ENCODE measurements at regions not wholly inside any gene's neighbourhood (a gene's known extent, or its start where the extent isn't known, plus 50 kb on each side); places are given as distances from the start of the nearest gene placed in this dataset.
"Not testable (repeated sequence)": the region's sequence is repeated elsewhere in the genome, so short reads cannot be mapped to it uniquely, and the experiment has no call there.

DNA sequence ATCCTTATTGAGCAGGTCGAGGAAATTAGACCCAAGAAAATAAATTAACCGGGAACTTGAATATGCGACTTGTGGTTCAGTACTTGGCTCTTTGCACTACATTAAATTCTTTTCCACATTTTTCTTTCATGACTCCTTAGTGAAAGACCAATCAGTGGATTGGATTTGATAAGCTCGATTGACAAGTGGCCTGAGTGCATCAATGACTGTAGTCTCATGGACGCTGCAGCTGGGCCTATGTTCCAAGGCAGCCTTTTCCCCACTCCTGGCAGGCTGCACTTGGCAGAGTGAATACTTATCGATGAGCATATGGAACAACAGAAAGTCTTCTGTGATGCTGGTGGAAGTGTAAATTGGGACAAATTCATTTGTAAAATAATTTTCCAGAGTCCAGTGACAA is 210.8 kb upstream of the EXOC2 start:
- no peak for DNase-seq (ENCODE audit: low read depth, low spot score)

DNA sequence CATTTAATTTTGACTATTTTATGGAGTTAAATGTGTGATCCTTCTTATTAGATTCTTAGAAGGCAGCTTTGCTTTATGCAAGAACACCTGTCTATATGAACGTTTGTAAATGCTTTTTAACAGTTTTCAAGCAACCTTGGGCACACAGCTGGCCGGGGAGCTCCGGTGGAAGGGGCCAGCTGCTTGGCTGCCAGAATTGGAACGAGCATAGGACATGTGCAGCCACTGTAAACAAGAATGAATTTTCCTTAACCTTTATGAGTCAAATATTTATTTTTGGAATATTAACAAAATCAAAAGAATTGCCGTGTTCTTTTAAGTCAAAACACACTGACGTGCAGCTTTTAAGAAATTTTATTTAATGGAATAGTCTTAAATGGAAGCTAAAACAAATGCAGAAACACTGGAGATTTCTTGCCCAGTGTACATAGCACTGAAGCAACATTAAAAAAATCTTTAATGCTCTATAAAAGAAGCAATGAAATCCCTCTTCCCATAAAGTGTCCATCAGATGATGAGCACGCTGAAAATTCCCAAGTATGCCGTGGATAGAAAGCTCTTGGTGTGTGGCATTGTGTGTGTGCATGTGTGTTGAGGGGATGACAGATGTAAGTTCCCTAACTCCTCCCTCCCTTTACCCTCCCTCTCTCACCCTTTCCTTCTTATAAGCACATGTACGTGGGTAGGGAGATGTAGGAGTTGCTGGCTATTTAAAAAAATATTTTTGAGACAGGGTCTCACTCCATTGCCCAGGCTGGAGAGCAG is 208.9 kb upstream of the EXOC2 start:
- no peak for DNase-seq (ENCODE audit: low read depth, low spot score)

GRCh38 chr6:900716-901605 is 208.0 kb upstream of the EXOC2 start:
- DNase-seq (ENCODE audit: low read depth, low spot score): no peak

DNA sequence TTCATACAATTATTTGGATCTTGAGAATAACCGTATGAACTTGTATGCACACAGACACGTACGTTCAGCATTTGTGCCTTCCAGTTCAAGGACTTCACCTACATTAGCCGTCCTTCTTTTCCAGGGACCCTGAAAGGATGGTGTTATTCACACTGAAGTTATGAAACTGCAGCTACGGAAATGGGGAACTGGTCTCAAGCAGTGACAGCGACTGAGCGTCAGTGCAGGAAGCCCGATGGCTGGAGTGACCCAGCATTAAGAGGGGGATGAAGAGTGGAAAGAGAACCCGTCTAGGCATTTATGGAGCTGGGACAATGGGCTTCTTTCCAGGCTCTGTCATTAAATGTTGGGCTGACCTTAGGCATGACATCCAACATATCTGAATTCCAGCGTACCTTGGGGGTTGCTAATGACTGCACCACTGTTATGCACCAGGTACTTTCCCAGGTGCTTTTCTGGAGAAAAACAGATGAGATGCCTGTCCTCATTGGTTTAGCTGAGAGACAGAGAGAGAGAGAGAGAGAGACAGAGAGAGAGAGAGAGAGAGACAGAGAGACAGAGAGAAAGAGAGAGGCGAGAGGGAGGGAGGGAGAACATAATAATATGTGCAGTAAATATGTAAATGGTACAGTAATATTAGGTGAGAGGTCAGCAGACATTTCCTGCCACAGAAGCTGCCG is 204.7 kb upstream of the EXOC2 start:
- no peak for DNase-seq (ENCODE audit: low read depth, low spot score)

GRCh38 chr6:894274-894673 is 201.3 kb upstream of the EXOC2 start:
- no peak for DNase-seq (ENCODE audit: low read depth, low spot score)

DNA sequence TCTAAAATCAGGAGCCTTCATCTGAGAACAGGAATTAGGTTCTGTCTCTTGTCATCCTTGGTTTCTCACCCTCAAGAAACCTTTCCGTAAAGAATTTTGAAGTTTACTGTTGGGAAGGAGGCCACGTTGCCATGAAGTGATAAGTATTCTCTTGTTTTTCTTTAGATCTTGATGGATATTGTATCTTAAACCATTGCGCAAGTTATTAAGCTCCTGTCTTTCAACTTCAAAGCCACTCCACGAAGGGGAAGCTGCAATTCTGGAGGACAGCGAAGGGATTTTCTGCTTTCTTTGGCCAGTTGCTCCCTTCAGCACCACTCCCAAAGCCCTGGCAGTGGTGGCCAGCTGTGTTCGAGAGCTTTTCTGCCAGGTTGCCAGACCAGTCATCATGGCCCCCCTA is 198.1 kb upstream of the EXOC2 start:
- DNase-seq (ENCODE audit: low read depth, low spot score): no peak

GRCh38 chr6:890201-890600 is 197.3 kb upstream of the EXOC2 start:
- no peak for DNase-seq (ENCODE audit: low read depth, low spot score)

- DNase-seq (ENCODE audit: low read depth, low spot score): no peak
Measured at GRCh38 chr6:887583-888235, 194.8 kb upstream of the EXOC2 start.

- not testable (repeated sequence) for DNase-seq (ENCODE audit: low read depth, low spot score)
Measured at GRCh38 chr6:886116-886515, 193.2 kb upstream of the EXOC2 start.

- no peak for DNase-seq (ENCODE audit: low read depth, low spot score)
Measured at GRCh38 chr6:885051-885590, 192.2 kb upstream of the EXOC2 start.

DNA sequence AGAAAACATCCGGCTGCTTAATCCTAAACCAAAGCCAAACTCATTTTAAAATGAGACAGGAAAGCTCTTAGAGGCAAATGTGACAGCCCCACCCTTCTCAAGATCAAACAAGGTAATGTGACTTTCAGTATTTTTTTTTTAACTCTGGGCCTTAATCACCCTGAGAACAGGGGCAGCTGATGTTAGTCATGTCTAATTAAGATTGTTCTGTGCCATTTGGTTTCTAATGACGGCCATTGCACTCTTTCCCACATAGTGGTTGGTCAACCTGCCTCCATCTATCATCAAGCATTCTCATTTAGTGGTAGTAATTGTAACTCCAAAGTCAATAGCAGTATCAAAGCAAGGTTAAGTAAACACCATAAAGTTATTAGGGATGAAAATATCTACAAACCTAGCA is 191.6 kb upstream of the EXOC2 start:
- no peak for DNase-seq (ENCODE audit: low read depth, low spot score)

GRCh38 chr6:882084-882598 is 189.2 kb upstream of the EXOC2 start:
- no peak for DNase-seq (ENCODE audit: low read depth, low spot score)

- DNase-seq (ENCODE audit: low read depth, low spot score): no peak
Measured at GRCh38 chr6:878179-878578, 185.2 kb upstream of the EXOC2 start.

GRCh38 chr6:875012-875411 is 182.1 kb upstream of the EXOC2 start:
- no peak for DNase-seq (ENCODE audit: low read depth, low spot score)

- DNase-seq (ENCODE audit: low read depth, low spot score): no peak
Measured at GRCh38 chr6:872570-873125, 179.7 kb upstream of the EXOC2 start.

DNA sequence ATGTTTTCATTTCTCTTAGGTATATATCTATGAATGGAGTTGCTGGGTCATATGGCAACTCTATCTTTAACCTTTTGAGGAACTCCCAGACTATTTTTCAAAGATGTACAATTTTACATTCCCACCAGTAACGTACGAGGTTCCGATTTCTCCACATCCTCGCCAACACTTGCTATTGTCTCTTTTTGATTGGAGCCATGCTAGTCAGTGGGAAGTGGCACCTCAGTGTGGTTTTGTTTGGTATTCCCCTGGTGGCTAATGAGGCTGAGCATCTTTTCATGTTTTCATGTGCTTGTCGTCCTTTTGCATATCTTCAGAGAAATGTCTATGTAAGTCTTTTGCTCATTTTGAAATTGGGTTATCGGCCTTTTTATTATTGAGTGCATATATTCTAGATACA is 178.6 kb upstream of the EXOC2 start:
- DNase-seq (ENCODE audit: low read depth, low spot score): no peak

DNA sequence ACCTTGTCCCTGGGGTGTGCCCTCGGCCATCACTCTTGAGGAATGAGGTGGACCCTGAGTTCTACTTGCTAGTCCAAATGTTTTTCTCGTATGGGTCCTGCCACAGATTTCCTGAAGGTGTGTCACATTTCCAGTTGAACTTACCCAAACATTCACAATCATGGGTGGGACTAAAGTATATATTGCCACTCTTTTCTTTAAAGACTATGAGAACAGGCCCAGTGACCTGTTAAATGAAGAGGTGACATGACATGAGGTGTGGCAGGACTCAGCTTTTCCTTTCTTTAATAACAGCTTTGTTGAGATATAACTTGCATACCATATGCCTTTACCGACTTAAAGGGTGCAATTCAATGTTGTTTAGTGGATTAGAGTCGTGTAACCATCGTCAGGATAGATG is 177.2 kb upstream of the EXOC2 start:
- DNase-seq (ENCODE audit: low read depth, low spot score): no peak

- no peak for DNase-seq (ENCODE audit: low read depth, low spot score)
Measured at GRCh38 chr6:868201-868600, 175.3 kb upstream of the EXOC2 start.

DNA sequence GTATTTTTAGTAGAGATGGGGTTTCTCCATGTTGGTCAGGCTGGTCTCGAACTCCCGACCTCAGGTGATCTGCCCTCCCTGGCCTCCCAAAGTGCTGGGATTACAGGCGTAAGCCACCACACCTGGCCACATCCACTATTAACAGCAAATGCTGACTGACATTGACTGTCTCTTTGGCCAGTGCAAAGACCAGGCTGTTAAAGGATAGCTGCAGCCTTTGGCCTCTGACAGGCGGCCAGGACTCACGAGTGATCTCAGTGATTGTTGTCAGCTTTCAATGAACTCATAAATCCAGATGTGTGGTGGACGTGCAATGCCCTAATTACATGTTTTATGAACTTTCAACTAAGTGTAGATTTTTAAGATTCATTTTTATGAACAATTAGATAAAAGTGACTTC is 174.4 kb upstream of the EXOC2 start:
- no peak for DNase-seq (ENCODE audit: low read depth, low spot score)

- no peak for DNase-seq (ENCODE audit: low read depth, low spot score)
Measured at GRCh38 chr6:866316-866715, 173.4 kb upstream of the EXOC2 start.

GRCh38 chr6:865846-866245 is 172.9 kb upstream of the EXOC2 start:
- DNase-seq (ENCODE audit: low read depth, low spot score): no peak
